ENCODE measurements at regions not wholly inside any gene's neighbourhood (a gene's known extent, or its start where the extent isn't known, plus 50 kb on each side); places are given as distances from the start of the nearest gene placed in this dataset.

DNA sequence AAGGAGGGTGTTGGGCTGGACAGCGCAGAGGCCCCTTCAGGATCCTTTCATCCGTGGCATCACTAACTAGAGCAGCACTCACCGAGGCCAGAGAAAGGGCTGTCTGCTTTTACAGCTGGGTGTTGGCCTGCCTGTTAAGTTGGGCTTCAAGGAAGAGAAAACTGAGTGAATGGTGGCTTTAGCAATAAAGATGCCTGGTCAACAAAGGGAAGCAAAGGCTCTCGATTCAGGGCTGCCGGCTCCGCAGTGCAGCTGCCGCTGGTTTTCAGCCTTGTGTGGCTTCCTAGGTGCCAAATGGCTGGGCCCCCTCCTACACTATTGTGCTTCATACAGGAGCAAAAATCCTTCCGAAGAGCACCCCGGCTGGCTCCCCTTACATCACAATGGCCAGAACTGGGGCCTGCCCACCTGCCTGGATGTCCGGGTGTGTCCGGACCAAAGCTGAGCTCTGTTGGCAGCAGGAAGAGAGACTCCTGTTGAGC is 61.0 kb upstream of the GPR45 start:
- no peak overlapping the region for H3K4me3 ChIP-seq (ENCODE audit: low read depth, low read length)
- TF ChIP-seq, protein P1, sequence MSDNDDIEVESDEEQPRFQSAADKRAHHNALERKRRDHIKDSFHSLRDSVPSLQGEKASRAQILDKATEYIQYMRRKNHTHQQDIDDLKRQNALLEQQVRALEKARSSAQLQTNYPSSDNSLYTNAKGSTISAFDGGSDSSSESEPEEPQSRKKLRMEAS (IDR thresholded peaks at IDR 0.05; ENCODE audit: low read depth, low read length): no peak
- no peak for TF ChIP-seq MYC (IDR thresholded peaks at IDR 0.05; ENCODE audit: low read depth, low read length)
- TF ChIP-seq POLR2A (IDR thresholded peaks at IDR 0.05; ENCODE audit: extremely low read depth, insufficient read length): no peak
- no peak for TF ChIP-seq CTCF (IDR thresholded peaks at IDR 0.05; ENCODE audit: low read depth, low read length)
- DNase-seq (ENCODE audit: low read depth): no peak

DNA sequence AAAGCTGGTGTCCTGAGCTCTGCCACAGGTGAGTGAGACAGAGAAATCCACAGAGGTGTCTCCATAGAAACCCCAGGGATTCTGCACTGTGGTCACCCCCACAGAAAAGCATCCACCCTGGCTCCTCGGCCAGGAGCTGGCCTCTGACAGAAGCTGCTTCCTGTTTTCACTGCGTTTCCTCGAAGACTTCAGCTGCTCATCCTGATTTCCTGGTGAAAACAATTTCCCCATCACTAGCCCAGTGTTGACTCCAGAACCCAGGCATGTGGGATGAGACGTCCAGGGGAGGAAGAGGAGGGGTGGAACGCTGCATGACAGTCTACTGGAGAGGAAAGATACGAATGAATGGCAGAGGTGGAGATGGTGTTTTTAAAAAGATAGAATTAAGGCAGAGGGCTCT is 60.3 kb upstream of the GPR45 start:
- no peak for TF ChIP-seq POLR2A (IDR thresholded peaks at IDR 0.05; ENCODE audit: extremely low read depth, insufficient read length)
- DNase-seq (ENCODE audit: low read depth): no peak
- no peak overlapping the region for H3K4me3 ChIP-seq (ENCODE audit: low read depth, low read length)

DNA sequence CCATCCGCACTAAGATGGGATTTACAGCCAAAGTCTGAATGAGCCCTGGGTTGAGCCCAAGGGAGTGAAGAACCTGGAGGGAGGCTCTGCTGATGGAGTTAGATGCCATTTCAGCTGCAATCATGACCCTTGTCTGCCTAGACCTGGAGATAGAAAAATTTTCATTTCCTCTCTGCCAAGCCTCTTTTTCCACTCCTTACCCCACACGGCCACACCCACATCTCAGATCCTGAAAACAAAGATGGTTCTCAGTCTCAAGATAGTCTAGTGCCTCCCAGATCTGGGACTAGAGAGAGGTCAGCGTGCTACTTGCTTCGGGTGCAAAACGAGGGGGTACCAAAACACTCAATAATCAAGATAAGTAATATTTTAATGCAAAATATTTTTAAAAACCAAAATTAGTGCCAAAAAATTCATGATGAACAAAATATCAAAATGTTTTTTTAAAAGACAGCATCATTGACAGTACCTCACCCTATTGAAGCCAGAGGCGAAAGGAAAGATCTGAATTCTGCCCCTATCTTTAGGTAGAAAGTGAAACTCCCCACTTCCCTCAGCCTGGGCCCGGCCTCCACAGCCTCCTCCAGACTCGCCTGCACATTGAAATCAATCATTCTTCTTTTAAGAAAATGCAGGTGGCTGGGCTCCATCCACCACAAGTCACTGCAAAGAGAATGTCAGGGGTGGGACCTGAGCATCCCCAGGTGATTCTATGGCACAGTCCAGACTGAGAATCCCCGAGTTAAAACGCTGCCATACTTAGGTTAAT is 57.8 kb upstream of the GPR45 start:
- no peak overlapping the region for H3K4me3 ChIP-seq (ENCODE audit: low read depth, low read length)
- TF ChIP-seq POLR2A (IDR thresholded peaks at IDR 0.05; ENCODE audit: extremely low read depth, insufficient read length) (no peak), MYC (IDR thresholded peaks at IDR 0.05; ENCODE audit: low read depth, low read length) (no peak), CTCF (IDR thresholded peaks at IDR 0.05; ENCODE audit: low read depth, low read length) (no peak)
- TF ChIP-seq, protein P1 (IDR thresholded peaks at IDR 0.05; ENCODE audit: low read depth, low read length): no peak
- no peak for DNase-seq (ENCODE audit: low read depth)

DNA sequence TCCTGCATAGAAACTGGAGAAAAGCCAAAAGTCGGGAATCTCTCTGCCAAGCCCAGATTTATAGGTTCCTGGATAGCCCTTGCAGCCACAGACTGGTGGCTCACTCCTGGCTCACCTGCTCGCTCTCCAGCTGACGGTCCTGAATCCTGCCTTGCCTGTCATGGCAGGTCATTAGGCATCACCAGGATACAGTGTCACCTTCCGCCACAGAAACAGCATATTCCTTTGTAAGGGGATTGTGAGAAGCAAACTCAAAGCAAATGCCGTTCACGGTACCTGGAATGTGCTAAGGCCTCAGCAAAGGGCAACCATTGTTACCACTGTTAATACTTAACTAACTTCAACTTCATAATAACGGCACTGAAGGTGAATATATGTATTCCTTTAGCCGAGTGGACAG is 57.1 kb upstream of the GPR45 start:
- TF ChIP-seq, protein P1 (IDR thresholded peaks at IDR 0.05; ENCODE audit: low read depth, low read length): no peak
- TF ChIP-seq POLR2A (IDR thresholded peaks at IDR 0.05; ENCODE audit: extremely low read depth, insufficient read length) (no peak), MYC (IDR thresholded peaks at IDR 0.05; ENCODE audit: low read depth, low read length) (no peak), CTCF (IDR thresholded peaks at IDR 0.05; ENCODE audit: low read depth, low read length) (no peak)
- no peak for DNase-seq (ENCODE audit: low read depth)
- no peak overlapping the region for H3K4me3 ChIP-seq (ENCODE audit: low read depth, low read length)

DNA sequence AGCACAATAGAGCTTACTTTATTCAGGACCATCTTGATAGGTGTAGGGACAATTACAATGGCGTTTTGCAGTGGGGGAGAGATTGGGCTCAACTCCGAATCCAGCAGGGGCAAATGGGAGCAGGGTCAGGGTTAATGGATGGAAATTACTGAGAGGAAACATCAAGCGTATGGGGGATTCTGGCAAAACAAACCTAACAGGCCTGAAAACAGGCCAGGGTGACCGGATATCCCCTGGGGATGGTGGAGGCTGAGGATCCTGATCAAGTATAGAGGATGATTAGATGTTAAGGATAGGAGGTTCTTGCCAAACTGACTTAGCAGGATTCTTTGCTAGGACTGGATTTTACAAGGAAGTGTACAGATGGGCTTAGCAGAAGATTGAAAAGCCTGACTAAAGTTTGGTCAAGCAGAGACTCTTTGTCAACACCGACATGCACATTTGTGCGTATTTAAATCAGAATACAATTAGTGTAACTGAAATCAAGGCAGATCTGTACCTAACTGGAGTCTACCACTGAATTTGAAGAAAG is 54.5 kb upstream of the GPR45 start:
- TF ChIP-seq POLR2A (IDR thresholded peaks at IDR 0.05; ENCODE audit: extremely low read depth, insufficient read length): no peak
- TF ChIP-seq, protein P1 (IDR thresholded peaks at IDR 0.05; ENCODE audit: low read depth, low read length): no peak
- no peak for DNase-seq (ENCODE audit: low read depth)
- H3K4me3 ChIP-seq (ENCODE audit: low read depth, low read length): no peak overlapping the region

DNA sequence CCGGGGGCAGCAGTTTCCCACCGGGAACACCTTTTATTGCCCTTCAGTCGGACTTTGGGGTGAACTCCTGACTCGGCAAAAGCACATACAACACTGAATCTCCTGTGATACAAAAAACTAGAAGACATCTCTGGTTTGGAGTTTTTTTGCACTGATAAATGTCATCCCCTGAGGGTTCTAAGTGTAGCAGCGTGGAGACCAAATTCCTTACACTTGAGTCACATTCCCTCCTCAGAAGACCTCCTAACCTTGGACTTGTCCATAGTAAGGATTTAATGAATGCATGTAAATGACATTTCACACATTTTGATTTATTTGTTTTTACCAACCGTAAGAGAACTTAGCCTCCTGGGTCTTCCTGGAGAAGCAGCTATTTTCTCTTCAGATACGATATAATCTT is 54.0 kb upstream of the GPR45 start:
- DNase-seq (ENCODE audit: low read depth): no peak
- H3K4me3 ChIP-seq (ENCODE audit: low read depth, low read length): no peak overlapping the region
- TF ChIP-seq, protein P1 (IDR thresholded peaks at IDR 0.05; ENCODE audit: low read depth, low read length): no peak
- TF ChIP-seq POLR2A (IDR thresholded peaks at IDR 0.05; ENCODE audit: extremely low read depth, insufficient read length) (no peak), CTCF (IDR thresholded peaks at IDR 0.05; ENCODE audit: low read depth, low read length) (no peak), MYC (IDR thresholded peaks at IDR 0.05; ENCODE audit: low read depth, low read length) (no peak)

Measured in NB4 (cell line).